CD14-positive monocyte (primary cell): ENCODE measurements at regions not wholly inside any gene's neighbourhood (a gene's known extent, or its start where the extent isn't known, plus 50 kb on each side); places are given as distances from the start of the nearest gene placed in this dataset.

Source experiments
- DNase-seq, 3 donors: peaks; one replicate each; pipeline ENCODE4 v3.0.0-alpha.2; 2011 to 2022
- H2AFZ ChIP-seq: 2 replicates; pipeline ENCODE4 v1.6.0; 2012; ENCODE audit warnings: mild to moderate bottlenecking, low read depth, low read length, inconsistent platforms; ENCODE audit not compliant: insufficient read depth, poor library complexity, severe bottlenecking
- H3K27ac ChIP-seq, 2 donors: 1 replicate in 1 of 2; 2 replicates in 1 of 2; pipeline ENCODE4 v1.5.1; 2012 to 2013; ENCODE audit warnings: low read length in 2 of 2, control low read depth in 1 of 2, inconsistent platforms in 1 of 2, low read depth in 1 of 2, mild to moderate bottlenecking in 1 of 2
- H3K27me3 ChIP-seq, 2 donors: one replicate each; pipeline versions ENCODE4 v1.6.0 to v1.6.1; 2011 to 2013; ENCODE audit warnings: low read length in 2 of 2; ENCODE audit not compliant: control insufficient read depth in 2 of 2, insufficient read depth in 2 of 2
- H3K36me3 ChIP-seq, 2 donors: replicated peaks in 1 of 2; 1 replicate in 1 of 2; 2 replicates in 1 of 2; pipeline versions ENCODE4 v1.5.1 to v1.6.1; 2012 to 2013; ENCODE audit warnings: low read length in 2 of 2, control low read depth in 1 of 2, inconsistent platforms in 1 of 2, mild to moderate bottlenecking in 1 of 2; ENCODE audit not compliant: insufficient read depth in 2 of 2, control insufficient read depth in 1 of 2
- H3K4me1 ChIP-seq, 2 donors: 1 replicate in 1 of 2; 2 replicates in 1 of 2; pipeline versions ENCODE4 v1.5.1 to v1.6.1; 2012 to 2013; ENCODE audit warnings: low read length in 2 of 2, control low read depth in 1 of 2, inconsistent platforms in 1 of 2, mild to moderate bottlenecking in 1 of 2, moderate library complexity in 1 of 2; ENCODE audit not compliant: insufficient read depth in 2 of 2, control insufficient read depth in 1 of 2
- H3K4me2 ChIP-seq: replicated peaks from 2 replicates; pipeline ENCODE3; 2012; ENCODE audit warnings: low read length, moderate library complexity, mild to moderate bottlenecking; ENCODE audit not compliant: poor library complexity, severe bottlenecking; ENCODE audit errors: extremely low read depth
- H3K4me3 ChIP-seq, 3 experiments: fragments of 200-600 bp in 1 of 3; sonication (generic) in 1 of 3; replicated peaks in 1 of 3; 1 replicate in 2 of 3; 2 replicates in 1 of 3; pipeline ENCODE4 v1.5.1; 2011 to 2013; ENCODE audit warnings: low read length in 3 of 3, mild to moderate bottlenecking in 3 of 3, control low read depth in 2 of 3, low read depth in 2 of 3, inconsistent platforms in 1 of 3, moderate library complexity in 1 of 3
- H3K79me2 ChIP-seq: 2 replicates; pipeline ENCODE4 v1.6.0; 2012; ENCODE audit warnings: mild to moderate bottlenecking, control low read depth, inconsistent platforms, low read length, moderate library complexity; ENCODE audit not compliant: insufficient read depth
- H3K9ac ChIP-seq: 2 replicates; pipeline ENCODE4 v1.6.0; 2017; ENCODE audit warnings: low read length, mild to moderate bottlenecking; ENCODE audit not compliant: insufficient read depth, poor library complexity, severe bottlenecking
- H3K9me3 ChIP-seq, 2 donors: replicated peaks in 1 of 2; 1 replicate in 1 of 2; 2 replicates in 1 of 2; pipeline versions ENCODE4 v1.5.1 to v1.6.1; 2012 to 2013; ENCODE audit warnings: low read length in 2 of 2, control low read depth in 1 of 2; ENCODE audit not compliant: control insufficient read depth in 1 of 2, insufficient read depth in 1 of 2
- H4K20me1 ChIP-seq: 2 replicates; pipeline ENCODE4 v1.6.0; 2012; ENCODE audit warnings: mild to moderate bottlenecking, low read length, control low read depth, moderate library complexity; ENCODE audit not compliant: insufficient read depth
- H3K27ac Mint-ChIP-seq, 7 donors: one replicate each; pipeline ENCODE4 v1.8.0; 2020; ENCODE audit warnings: mild to moderate bottlenecking in 7 of 7, mixed read lengths in 7 of 7, moderate library complexity in 6 of 7, inconsistent platforms in 2 of 7
- H3K27me3 Mint-ChIP-seq, 3 donors: one replicate each; pipeline ENCODE4 v1.8.0; 2021 to 2022; ENCODE audit warnings: low read depth in 3 of 3, mild to moderate bottlenecking in 3 of 3, mixed read lengths in 3 of 3, moderate library complexity in 3 of 3, inconsistent platforms in 1 of 3
- H3K36me3 Mint-ChIP-seq, 2 donors: one replicate each; pipeline ENCODE4 v1.8.0; 2020; ENCODE audit warnings: mixed read lengths in 2 of 2, inconsistent platforms in 1 of 2, mild to moderate bottlenecking in 1 of 2
- H3K4me1 Mint-ChIP-seq: one replicate; pipeline ENCODE4 v1.8.0; 2020; ENCODE audit warnings: mild to moderate bottlenecking, mixed read lengths
- H3K4me3 Mint-ChIP-seq, 2 donors: one replicate each; pipeline ENCODE4 v1.8.0; 2020; ENCODE audit warnings: mild to moderate bottlenecking in 2 of 2, mixed read lengths in 2 of 2, moderate library complexity in 1 of 2
- H3K9me3 Mint-ChIP-seq, 7 donors: one replicate each; pipeline ENCODE4 v1.8.0; 2020 to 2022; ENCODE audit warnings: mixed read lengths in 7 of 7, mild to moderate bottlenecking in 6 of 7, moderate library complexity in 6 of 7, inconsistent platforms in 2 of 7
- WGBS: methylation state at CpG from one replicate; pipeline ENCODE4 v1.1.5; 2013; ENCODE audit warnings: missing lambda C conversion rate; ENCODE audit not compliant: insufficient coverage; 5-methylcytosine and 5-hydroxymethylcytosine counted together
- intact Hi-C, 2 donors: fragments of 100-400 bp; cut with micrococcal nuclease; formaldehyde crosslinking; loops; one replicate each; pipeline versions ENCODE4 v1.15.0 to v1.15.1; 2023
- TF ChIP-seq, protein P1 (sequence below): fragments of 200-600 bp; IDR thresholded peaks from one replicate; pipeline ENCODE4 v1.8.0; 2022; ENCODE audit warnings: antibody characterized with exemption, mild to moderate bottlenecking

DNA sequence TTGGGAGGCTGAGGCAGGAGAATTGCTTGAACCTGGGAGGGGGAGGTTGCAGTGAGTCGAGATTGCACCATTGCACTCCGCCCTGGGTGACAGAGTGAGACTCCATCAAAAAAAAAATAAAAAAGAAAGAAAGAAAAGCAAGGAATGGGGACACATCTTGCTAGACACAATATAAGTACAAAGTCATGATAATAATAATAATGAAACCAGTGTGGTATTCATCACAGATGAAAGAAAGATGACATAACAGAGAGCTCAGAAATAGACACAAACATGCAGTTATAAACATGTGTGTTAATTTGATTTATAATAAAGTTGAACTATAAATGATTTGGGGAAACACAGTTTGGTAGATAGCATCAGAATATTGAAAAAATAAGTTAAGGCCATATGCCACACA is 264.1 kb downstream of the SRGAP2C start:
- peaks cover 0 to 1% (median 0%) of the 10 kb centered on the region in 3 donors for H3K27me3 Mint-ChIP-seq
- Histone ChIP-seq H3K4me3 (no peak overlapping the region), H3K9me3 (no peaks in the 10 kb centered on the region), H3K9ac (no peak overlapping the region), H2AFZ (no peak overlapping the region), H3K27ac (no peak overlapping the region), H3K4me2 (no peak overlapping the region), H3K79me2 (no peaks in the 10 kb centered on the region), H3K4me1 (peaks cover 10 to 17% of the 10 kb centered on the region in 2 donors), H3K27me3 (no peaks in the 10 kb centered on the region), H3K36me3 (no peaks in the 10 kb centered on the region), H4K20me1 (no peaks in the 10 kb centered on the region)
- peaks cover 22% of the 10 kb centered on the region for H3K4me1 Mint-ChIP-seq
- WGBS: no CpG with 5 or more reads among the region's 2 CpGs
- H3K27ac Mint-ChIP-seq: no peak overlapping the region
- DNase-seq: no peak
- H3K4me3 Mint-ChIP-seq: no peak overlapping the region
- H3K9me3 Mint-ChIP-seq: no peaks in the 10 kb centered on the region
- no peaks in the 10 kb centered on the region for H3K36me3 Mint-ChIP-seq
- intact Hi-C loops: no loop called here
- TF ChIP-seq, protein P1, sequence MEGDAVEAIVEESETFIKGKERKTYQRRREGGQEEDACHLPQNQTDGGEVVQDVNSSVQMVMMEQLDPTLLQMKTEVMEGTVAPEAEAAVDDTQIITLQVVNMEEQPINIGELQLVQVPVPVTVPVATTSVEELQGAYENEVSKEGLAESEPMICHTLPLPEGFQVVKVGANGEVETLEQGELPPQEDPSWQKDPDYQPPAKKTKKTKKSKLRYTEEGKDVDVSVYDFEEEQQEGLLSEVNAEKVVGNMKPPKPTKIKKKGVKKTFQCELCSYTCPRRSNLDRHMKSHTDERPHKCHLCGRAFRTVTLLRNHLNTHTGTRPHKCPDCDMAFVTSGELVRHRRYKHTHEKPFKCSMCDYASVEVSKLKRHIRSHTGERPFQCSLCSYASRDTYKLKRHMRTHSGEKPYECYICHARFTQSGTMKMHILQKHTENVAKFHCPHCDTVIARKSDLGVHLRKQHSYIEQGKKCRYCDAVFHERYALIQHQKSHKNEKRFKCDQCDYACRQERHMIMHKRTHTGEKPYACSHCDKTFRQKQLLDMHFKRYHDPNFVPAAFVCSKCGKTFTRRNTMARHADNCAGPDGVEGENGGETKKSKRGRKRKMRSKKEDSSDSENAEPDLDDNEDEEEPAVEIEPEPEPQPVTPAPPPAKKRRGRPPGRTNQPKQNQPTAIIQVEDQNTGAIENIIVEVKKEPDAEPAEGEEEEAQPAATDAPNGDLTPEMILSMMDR: no peak

DNA sequence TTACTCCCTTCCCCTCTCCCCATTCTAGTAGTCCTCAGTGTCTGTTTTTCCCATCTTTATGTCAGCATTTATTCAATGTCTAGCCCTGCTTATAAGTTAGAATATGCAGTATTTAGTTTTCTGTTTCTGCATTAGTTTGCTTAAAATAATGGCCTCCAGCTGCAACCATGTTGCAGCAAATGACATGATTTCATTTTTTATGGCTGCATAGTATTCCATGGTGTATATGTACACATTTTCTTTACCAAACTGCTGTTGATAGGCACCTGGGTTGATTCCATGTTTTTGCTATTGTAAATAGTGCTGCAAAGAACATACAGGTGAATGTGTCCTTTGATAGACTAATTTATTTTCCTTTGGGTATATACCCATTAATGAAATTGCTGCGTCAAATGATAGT is 267.7 kb downstream of the SRGAP2C start:
- H3K4me1 Mint-ChIP-seq: peaks cover 2% of the 10 kb centered on the region
- Histone ChIP-seq H3K27ac (no peak overlapping the region), H3K4me1 (no peaks in the 10 kb centered on the region), H3K79me2 (no peaks in the 10 kb centered on the region), H3K9me3 (no peaks in the 10 kb centered on the region), H3K9ac (no peak overlapping the region), H3K27me3 (no peaks in the 10 kb centered on the region), H2AFZ (no peak overlapping the region), H3K4me3 (no peak overlapping the region), H3K4me2 (no peak overlapping the region), H4K20me1 (no peaks in the 10 kb centered on the region), H3K36me3 (no peaks in the 10 kb centered on the region)
- no peak overlapping the region for H3K27ac Mint-ChIP-seq
- TF ChIP-seq, protein P1: no peak
- H3K36me3 Mint-ChIP-seq: no peaks in the 10 kb centered on the region
- intact Hi-C loops: loop anchor here in 1 of 2 donors (10.0 kb wide), 1 partner anchor 62 kb away; no protein-coding TSS in a partner anchor
- no peak for DNase-seq
- H3K27me3 Mint-ChIP-seq: peaks cover 0 to 4% (median 2%) of the 10 kb centered on the region in 3 donors
- WGBS: no CpG with 5 or more reads among the region's 1 CpG
- no peaks in the 10 kb centered on the region for H3K9me3 Mint-ChIP-seq
- H3K4me3 Mint-ChIP-seq: no peak overlapping the region
